HUES48 (cell line): ENCODE measurements at regions not wholly inside any gene's neighbourhood (a gene's known extent, or its start where the extent isn't known, plus 50 kb on each side); places are given as distances from the start of the nearest gene placed in this dataset.

ENCODE experiments used
- H3K27ac ChIP-seq: one replicate; pipeline ENCODE4 v1.7.0; 2013; ENCODE audit warnings: low read depth, low read length, inconsistent platforms
- H3K27me3 ChIP-seq: 2 replicates; pipeline ENCODE4 v1.6.1; 2013; ENCODE audit warnings: mild to moderate bottlenecking, low read length; ENCODE audit not compliant: control insufficient read depth, insufficient read depth
- H3K36me3 ChIP-seq: 2 replicates; pipeline ENCODE4 v1.6.1; 2013; ENCODE audit warnings: low read length; ENCODE audit not compliant: control insufficient read depth, insufficient read depth
- H3K4me1 ChIP-seq: 2 replicates; pipeline ENCODE4 v1.6.1; 2013; ENCODE audit warnings: mild to moderate bottlenecking, low read length; ENCODE audit not compliant: control insufficient read depth, insufficient read depth
- H3K4me3 ChIP-seq: 2 replicates; pipeline ENCODE4 v1.5.1; 2013; ENCODE audit warnings: mild to moderate bottlenecking, low read depth, low read length
- H3K9ac ChIP-seq: 2 replicates; pipeline ENCODE4 v1.6.1; 2013; ENCODE audit warnings: mild to moderate bottlenecking, low read depth, low read length, moderate library complexity
- H3K9me3 ChIP-seq: 2 replicates; pipeline ENCODE4 v1.6.1; 2013; ENCODE audit warnings: low read length; ENCODE audit not compliant: control insufficient read depth, insufficient read depth

- Histone ChIP-seq H3K27ac (no peak overlapping the region), H3K4me3 (no peak overlapping the region), H3K27me3 (no peaks in the 10 kb centered on the region), H3K4me1 (no peaks in the 10 kb centered on the region), H3K9ac (no peak overlapping the region), H3K36me3 (no peaks in the 10 kb centered on the region), H3K9me3 (no peaks in the 10 kb centered on the region)
These were observed 517.8 kb downstream of the SLITRK5 start for GRCh38 chr13:88188986-88189385.

GRCh38 chr13:88189728-88190127, 518.6 kb downstream of the SLITRK5 start:
- H3K9ac ChIP-seq: no peak overlapping the region
- no peak overlapping the region for H3K27ac ChIP-seq
- no peak overlapping the region for H3K4me3 ChIP-seq
- H3K4me1 ChIP-seq: no peaks in the 10 kb centered on the region
- H3K9me3 ChIP-seq: no peaks in the 10 kb centered on the region
- H3K36me3 ChIP-seq: no peaks in the 10 kb centered on the region
- no peaks in the 10 kb centered on the region for H3K27me3 ChIP-seq

- Histone ChIP-seq H3K36me3 (no peaks in the 10 kb centered on the region), H3K27ac (no peak overlapping the region), H3K4me1 (no peaks in the 10 kb centered on the region), H3K9me3 (peaks cover 16% of the 10 kb centered on the region; the same call in 1 of the 2 replicates), H3K27me3 (no peaks in the 10 kb centered on the region), H3K4me3 (no peak overlapping the region), H3K9ac (no peak overlapping the region)
These were observed 524.9 kb downstream of the SLITRK5 start for GRCh38 chr13:88196106-88196505.

- Histone ChIP-seq H3K27me3 (no peaks in the 10 kb centered on the region), H3K27ac (no peak overlapping the region), H3K9me3 (no peaks in the 10 kb centered on the region), H3K9ac (no peak overlapping the region), H3K4me3 (no peak overlapping the region), H3K36me3 (no peaks in the 10 kb centered on the region), H3K4me1 (no peaks in the 10 kb centered on the region)
These were observed 546.2 kb downstream of the SLITRK5 start for GRCh38 chr13:88217372-88217771.

GRCh38 chr13:88217883-88218282, 546.7 kb downstream of the SLITRK5 start:
- H3K36me3 ChIP-seq: no peaks in the 10 kb centered on the region
- H3K27me3 ChIP-seq: no peaks in the 10 kb centered on the region
- no peak overlapping the region for H3K27ac ChIP-seq
- H3K4me3 ChIP-seq: no peak overlapping the region
- no peaks in the 10 kb centered on the region for H3K9me3 ChIP-seq
- no peaks in the 10 kb centered on the region for H3K4me1 ChIP-seq
- no peak overlapping the region for H3K9ac ChIP-seq

GRCh38 chr13:88223958-88224357, 552.8 kb downstream of the SLITRK5 start:
- no peaks in the 10 kb centered on the region for H3K27me3 ChIP-seq

GRCh38 chr13:88235441-88235840, 564.3 kb downstream of the SLITRK5 start:
- no peaks in the 10 kb centered on the region for H3K9me3 ChIP-seq
- H3K4me3 ChIP-seq: no peak overlapping the region
- no peak overlapping the region for H3K27ac ChIP-seq
- H3K4me1 ChIP-seq: no peaks in the 10 kb centered on the region
- no peaks in the 10 kb centered on the region for H3K27me3 ChIP-seq
- H3K9ac ChIP-seq: no peak overlapping the region
- no peaks in the 10 kb centered on the region for H3K36me3 ChIP-seq

More at GRCh38 chr13:88223958-88224357, 552.8 kb downstream of the SLITRK5 start:
- no peaks in the 10 kb centered on the region for H3K9me3 ChIP-seq
- H3K36me3 ChIP-seq: no peaks in the 10 kb centered on the region
- H3K9ac ChIP-seq: no peak overlapping the region
- no peak overlapping the region for H3K4me3 ChIP-seq
- no peaks in the 10 kb centered on the region for H3K4me1 ChIP-seq
- H3K27ac ChIP-seq: no peak overlapping the region

- peaks cover 20% of the 10 kb centered on the region for H3K4me1 ChIP-seq
- no peak overlapping the region for H3K4me3 ChIP-seq
- H3K27me3 ChIP-seq: no peaks in the 10 kb centered on the region
- no peak overlapping the region for H3K9ac ChIP-seq
- H3K27ac ChIP-seq: no peak overlapping the region
- no peaks in the 10 kb centered on the region for H3K36me3 ChIP-seq
- H3K9me3 ChIP-seq: no peaks in the 10 kb centered on the region
These were observed 575.1 kb downstream of the SLITRK5 start for GRCh38 chr13:88246239-88246638.

- peaks cover 20% of the 10 kb centered on the region for H3K4me1 ChIP-seq
- no peak overlapping the region for H3K27ac ChIP-seq
- no peak overlapping the region for H3K4me3 ChIP-seq
- H3K27me3 ChIP-seq: no peaks in the 10 kb centered on the region
- no peaks in the 10 kb centered on the region for H3K36me3 ChIP-seq
- no peaks in the 10 kb centered on the region for H3K9me3 ChIP-seq
- H3K9ac ChIP-seq: no peak overlapping the region
These were observed 577.2 kb downstream of the SLITRK5 start for GRCh38 chr13:88248393-88248792.

GRCh38 chr13:88257706-88258105, 586.5 kb downstream of the SLITRK5 start:
- Histone ChIP-seq H3K9ac (no peak overlapping the region), H3K36me3 (no peaks in the 10 kb centered on the region)

GRCh38 chr13:88263808-88264207, 592.6 kb downstream of the SLITRK5 start:
- Histone ChIP-seq H3K4me3 (no peak overlapping the region), H3K9me3 (no peaks in the 10 kb centered on the region), H3K36me3 (no peaks in the 10 kb centered on the region), H3K4me1 (peaks cover 18% of the 10 kb centered on the region), H3K9ac (no peak overlapping the region), H3K27me3 (no peaks in the 10 kb centered on the region), H3K27ac (no peak overlapping the region)

More at GRCh38 chr13:88257706-88258105, 586.5 kb downstream of the SLITRK5 start:
- Histone ChIP-seq H3K4me3 (no peak overlapping the region), H3K27ac (no peak overlapping the region), H3K4me1 (no peaks in the 10 kb centered on the region), H3K27me3 (no peaks in the 10 kb centered on the region), H3K9me3 (no peaks in the 10 kb centered on the region)

GRCh38 chr13:88281841-88282240, 610.7 kb downstream of the SLITRK5 start:
- no peaks in the 10 kb centered on the region for H3K27me3 ChIP-seq
- no peaks in the 10 kb centered on the region for H3K36me3 ChIP-seq
- H3K9ac ChIP-seq: no peak overlapping the region
- no peak overlapping the region for H3K27ac ChIP-seq
- H3K4me1 ChIP-seq: no peaks in the 10 kb centered on the region
- H3K4me3 ChIP-seq: no peak overlapping the region
- H3K9me3 ChIP-seq: peaks cover 14% of the 10 kb centered on the region
